Skeletal muscle satellite cell (primary cell): ENCODE measurements at regions not wholly inside any gene's neighbourhood (a gene's known extent, or its start where the extent isn't known, plus 50 kb on each side); places are given as distances from the start of the nearest gene placed in this dataset. TPM values are rescaled to one million over a fixed set of nuclear protein-coding genes. Genes with fewer than 3 reads are reported as not detected.

Experiments used
- H3K27me3 ChIP-seq: 2 replicates; pipeline ENCODE4 v1.7.0; 2013; ENCODE audit warnings: low read length; ENCODE audit not compliant: control insufficient read depth, insufficient read depth
- H3K36me3 ChIP-seq: 2 replicates; pipeline ENCODE4 v1.7.0; 2013; ENCODE audit warnings: mild to moderate bottlenecking, control low read depth, low read length; ENCODE audit not compliant: insufficient read depth
- H3K4me1 ChIP-seq: 2 replicates; pipeline ENCODE4 v1.7.0; 2013; ENCODE audit warnings: low read length; ENCODE audit not compliant: control insufficient read depth, insufficient read depth
- H3K4me2 ChIP-seq: 2 replicates; pipeline ENCODE4 v1.7.0; 2013; ENCODE audit warnings: mild to moderate bottlenecking, low read length
- H3K4me3 ChIP-seq: 2 replicates; pipeline ENCODE4 v1.7.0; 2013; ENCODE audit warnings: low read length
- H3K9ac ChIP-seq: 2 replicates; pipeline ENCODE4 v1.7.0; 2013; ENCODE audit warnings: mild to moderate bottlenecking, low read depth, low read length, moderate library complexity
- H3K9me3 ChIP-seq: replicated peaks from 2 replicates; pipeline ENCODE4 v1.7.0; 2013; ENCODE audit warnings: mild to moderate bottlenecking, control low read depth, low read length
- small RNA-seq: library from RNA; depleted of rRNA; stranded (forward); fragments of <200 nt; gene quantifications from one replicate; pipeline ENCODE3, GENCODE V24; 2012

GRCh38 chr15:97902140-97902780 is 58.2 kb upstream of the ARRDC4 start:
- H3K9ac ChIP-seq, result no peak overlapping the region
- H3K4me3 ChIP-seq, result no peak overlapping the region
- H3K4me2 ChIP-seq, result no peak overlapping the region
- H3K36me3 ChIP-seq, result no peaks in the 10 kb centered on the region
- no peaks in the 10 kb centered on the region for H3K4me1 ChIP-seq
- peaks cover 11% of the 10 kb centered on the region for H3K27me3 ChIP-seq
- H3K9me3 ChIP-seq, result no peaks in the 10 kb centered on the region

GRCh38 chr15:97903560-97903959 is 56.9 kb upstream of the ARRDC4 start:
- H3K9me3 ChIP-seq, result no peaks in the 10 kb centered on the region
- no peaks in the 10 kb centered on the region for H3K4me1 ChIP-seq
- H3K4me3 ChIP-seq, result no peak overlapping the region
- H3K4me2 ChIP-seq, result no peak overlapping the region
- no peaks in the 10 kb centered on the region for H3K36me3 ChIP-seq
- H3K9ac ChIP-seq, result no peak overlapping the region
- peaks cover 11% of the 10 kb centered on the region for H3K27me3 ChIP-seq

GRCh38 chr15:97903971-97904572 is 56.4 kb upstream of the ARRDC4 start:
- no peaks in the 10 kb centered on the region for H3K36me3 ChIP-seq
- H3K4me2 ChIP-seq, result peak overlapping the region; percentile 38
- no peaks in the 10 kb centered on the region for H3K9me3 ChIP-seq
- no peaks in the 10 kb centered on the region for H3K4me1 ChIP-seq
- no peak overlapping the region for H3K4me3 ChIP-seq
- H3K27me3 ChIP-seq, result peaks cover 11% of the 10 kb centered on the region
- H3K9ac ChIP-seq, result no peak overlapping the region

DNA sequence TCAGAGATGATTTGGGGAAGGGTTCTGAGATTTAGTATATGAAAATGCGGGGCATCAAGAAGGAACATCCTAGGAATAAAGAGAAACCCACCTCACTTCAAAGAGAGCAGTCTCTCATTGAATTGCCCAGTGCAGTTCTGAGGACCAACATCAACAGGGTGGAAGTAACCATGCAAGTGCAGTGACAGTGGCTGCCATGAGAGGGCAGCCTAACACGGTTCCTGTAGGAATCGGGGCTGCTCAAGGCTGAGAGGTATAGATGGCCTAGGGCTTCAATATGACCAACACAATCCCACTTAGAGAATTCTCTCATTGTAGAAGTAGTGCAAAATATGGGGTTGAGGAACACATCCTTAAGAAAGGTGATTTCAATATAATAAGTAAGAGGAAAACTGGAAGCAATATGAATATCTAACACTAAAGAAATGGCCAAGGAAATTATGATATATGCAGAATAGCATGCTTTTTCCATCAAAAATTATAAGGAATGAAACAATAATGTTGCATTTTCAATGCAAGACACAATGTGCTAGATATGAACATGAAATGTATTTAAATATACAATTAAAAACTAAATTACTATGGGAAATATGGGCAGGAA is 51.1 kb upstream of the ARRDC4 start:
- Histone ChIP-seq H3K4me2 (no peak overlapping the region), H3K27me3 (peaks cover 5% of the 10 kb centered on the region), H3K9me3 (no peaks in the 10 kb centered on the region), H3K9ac (no peak overlapping the region), H3K36me3 (no peaks in the 10 kb centered on the region), H3K4me1 (no peaks in the 10 kb centered on the region), H3K4me3 (no peak overlapping the region)

Small RNA genes lying in the stretch of these regions (small RNA-seq; reads per million reads assigned to genes)
- not detected for gene AC110588.1
- gene RF00017, result not detected
- gene RNA5SP401, result not detected
